ENCODE measurements at regions not wholly inside any gene's neighbourhood (a gene's known extent, or its start where the extent isn't known, plus 50 kb on each side); places are given as distances from the start of the nearest gene placed in this dataset.
"Not testable (repeated sequence)": the region's sequence is repeated elsewhere in the genome, so short reads cannot be mapped to it uniquely, and the experiment has no call there.

- Mint-ChIP-seq H3K27ac (no peak overlapping the region), H3K9me3 (peaks cover 11% of the 10 kb centered on the region), H3K27me3 (ENCODE audit: insufficient read depth) (no peaks in the 10 kb centered on the region), H3K4me1 (ENCODE audit: low read depth) (no peaks in the 10 kb centered on the region), H3K36me3 (ENCODE audit: low read depth) (no peaks in the 10 kb centered on the region), H3K4me3 (no peak overlapping the region)
- no peak for TF ChIP-seq CTCF (IDR thresholded peaks at IDR 0.05)
- DNase-seq, result no peak
These were observed 2757.5 kb downstream of the PCDH7 start for GRCh38 chr4:33477715-33478114.

- no peaks in the 10 kb centered on the region for H3K4me1 Mint-ChIP-seq (ENCODE audit: low read depth)
- H3K27me3 Mint-ChIP-seq (ENCODE audit: insufficient read depth), result no peaks in the 10 kb centered on the region
- no peak for DNase-seq
- no peak for TF ChIP-seq CTCF (IDR thresholded peaks at IDR 0.05)
- peaks cover 10% of the 10 kb centered on the region for H3K9me3 Mint-ChIP-seq
- H3K27ac Mint-ChIP-seq, result no peak overlapping the region
- no peaks in the 10 kb centered on the region for H3K36me3 Mint-ChIP-seq (ENCODE audit: low read depth)
- H3K4me3 Mint-ChIP-seq, result no peak overlapping the region
These were observed 2761.5 kb downstream of the ARAP2 start for GRCh38 chr4:33482773-33483172.

GRCh38 chr4:33485111-33485510 lies 2759.2 kb downstream of the ARAP2 start:
- no peak for DNase-seq
- TF ChIP-seq CTCF (IDR thresholded peaks at IDR 0.05), result no peak
- Mint-ChIP-seq H3K27me3 (ENCODE audit: insufficient read depth) (no peaks in the 10 kb centered on the region), H3K36me3 (ENCODE audit: low read depth) (no peaks in the 10 kb centered on the region), H3K4me1 (ENCODE audit: low read depth) (no peaks in the 10 kb centered on the region), H3K9me3 (peaks cover 7% of the 10 kb centered on the region; the same call in 1 of the 2 replicates), H3K27ac (no peak overlapping the region), H3K4me3 (no peak overlapping the region)

GRCh38 chr4:33493231-33493630 lies 2751.1 kb downstream of the ARAP2 start:
- H3K27ac Mint-ChIP-seq, result no peak overlapping the region
- H3K9me3 Mint-ChIP-seq, result no peaks in the 10 kb centered on the region
- H3K27me3 Mint-ChIP-seq (ENCODE audit: insufficient read depth), result no peaks in the 10 kb centered on the region
- DNase-seq, result no peak
- H3K36me3 Mint-ChIP-seq (ENCODE audit: low read depth), result no peaks in the 10 kb centered on the region
- no peak overlapping the region for H3K4me3 Mint-ChIP-seq
- H3K4me1 Mint-ChIP-seq (ENCODE audit: low read depth), result no peaks in the 10 kb centered on the region
- no peak for TF ChIP-seq CTCF (IDR thresholded peaks at IDR 0.05)

- H3K4me3 Mint-ChIP-seq, result no peak overlapping the region
- no peaks in the 10 kb centered on the region for H3K27me3 Mint-ChIP-seq (ENCODE audit: insufficient read depth)
- no peak for DNase-seq
- H3K36me3 Mint-ChIP-seq (ENCODE audit: low read depth), result no peaks in the 10 kb centered on the region
- no peaks in the 10 kb centered on the region for H3K9me3 Mint-ChIP-seq
- TF ChIP-seq CTCF (IDR thresholded peaks at IDR 0.05), result no peak
- H3K4me1 Mint-ChIP-seq (ENCODE audit: low read depth), result no peaks in the 10 kb centered on the region
- H3K27ac Mint-ChIP-seq, result no peak overlapping the region
These were observed 2750.2 kb downstream of the ARAP2 start for GRCh38 chr4:33494150-33494549.

- not testable (repeated sequence) for H3K4me1 Mint-ChIP-seq (ENCODE audit: low read depth); H3K36me3 Mint-ChIP-seq (ENCODE audit: low read depth); H3K4me3 Mint-ChIP-seq; H3K27ac Mint-ChIP-seq; H3K27me3 Mint-ChIP-seq (ENCODE audit: insufficient read depth); DNase-seq
- H3K9me3 Mint-ChIP-seq, result peaks cover 24% of the 10 kb centered on the region
These were observed 2742.7 kb downstream of the ARAP2 start for GRCh38 chr4:33501587-33501986.

Data from HFFc6 (cell line).